ENCODE measurements at regions not wholly inside any gene's neighbourhood (a gene's known extent, or its start where the extent isn't known, plus 50 kb on each side); places are given as distances from the start of the nearest gene placed in this dataset.

DNA sequence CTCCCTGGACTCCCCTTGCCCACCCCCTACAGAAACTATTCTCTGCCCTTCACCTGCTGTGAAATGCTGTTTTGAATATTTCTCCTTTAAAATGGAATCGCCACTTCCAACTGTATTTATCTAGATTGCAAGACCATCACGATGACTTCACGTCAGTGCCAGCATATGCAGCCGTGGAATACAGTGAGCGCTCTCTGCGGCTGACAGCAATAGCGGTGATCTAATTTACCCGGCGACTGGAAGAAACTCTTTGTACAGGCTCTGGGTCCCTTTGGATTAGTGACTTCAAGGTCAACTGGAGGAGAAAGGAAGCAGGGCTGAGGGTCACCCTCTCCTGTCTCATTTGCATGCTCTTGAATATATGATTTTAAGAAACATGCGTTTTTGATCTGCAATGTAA lies 192.0 kb downstream of the IRX1 start:
- no peak overlapping the region for H3K27ac Mint-ChIP-seq (ENCODE audit: unreplicated experiment)
- H3K36me3 Mint-ChIP-seq (ENCODE audit: low read depth): no peaks in the 10 kb centered on the region
- H3K9me3 Mint-ChIP-seq: no peaks in the 10 kb centered on the region
- TF ChIP-seq, protein P1, sequence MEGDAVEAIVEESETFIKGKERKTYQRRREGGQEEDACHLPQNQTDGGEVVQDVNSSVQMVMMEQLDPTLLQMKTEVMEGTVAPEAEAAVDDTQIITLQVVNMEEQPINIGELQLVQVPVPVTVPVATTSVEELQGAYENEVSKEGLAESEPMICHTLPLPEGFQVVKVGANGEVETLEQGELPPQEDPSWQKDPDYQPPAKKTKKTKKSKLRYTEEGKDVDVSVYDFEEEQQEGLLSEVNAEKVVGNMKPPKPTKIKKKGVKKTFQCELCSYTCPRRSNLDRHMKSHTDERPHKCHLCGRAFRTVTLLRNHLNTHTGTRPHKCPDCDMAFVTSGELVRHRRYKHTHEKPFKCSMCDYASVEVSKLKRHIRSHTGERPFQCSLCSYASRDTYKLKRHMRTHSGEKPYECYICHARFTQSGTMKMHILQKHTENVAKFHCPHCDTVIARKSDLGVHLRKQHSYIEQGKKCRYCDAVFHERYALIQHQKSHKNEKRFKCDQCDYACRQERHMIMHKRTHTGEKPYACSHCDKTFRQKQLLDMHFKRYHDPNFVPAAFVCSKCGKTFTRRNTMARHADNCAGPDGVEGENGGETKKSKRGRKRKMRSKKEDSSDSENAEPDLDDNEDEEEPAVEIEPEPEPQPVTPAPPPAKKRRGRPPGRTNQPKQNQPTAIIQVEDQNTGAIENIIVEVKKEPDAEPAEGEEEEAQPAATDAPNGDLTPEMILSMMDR (conservative IDR thresholded peaks at IDR 0.05): no peak
- H3K4me1 Mint-ChIP-seq: peaks cover 45% of the 10 kb centered on the region
- H3K27me3 Mint-ChIP-seq (ENCODE audit: low read depth): peaks cover 3% of the 10 kb centered on the region
- H3K4me3 Mint-ChIP-seq: peak overlapping the region; percentile 25
- DNase-seq (ENCODE audit: low read depth, low spot score): peak; percentile 6

DNA sequence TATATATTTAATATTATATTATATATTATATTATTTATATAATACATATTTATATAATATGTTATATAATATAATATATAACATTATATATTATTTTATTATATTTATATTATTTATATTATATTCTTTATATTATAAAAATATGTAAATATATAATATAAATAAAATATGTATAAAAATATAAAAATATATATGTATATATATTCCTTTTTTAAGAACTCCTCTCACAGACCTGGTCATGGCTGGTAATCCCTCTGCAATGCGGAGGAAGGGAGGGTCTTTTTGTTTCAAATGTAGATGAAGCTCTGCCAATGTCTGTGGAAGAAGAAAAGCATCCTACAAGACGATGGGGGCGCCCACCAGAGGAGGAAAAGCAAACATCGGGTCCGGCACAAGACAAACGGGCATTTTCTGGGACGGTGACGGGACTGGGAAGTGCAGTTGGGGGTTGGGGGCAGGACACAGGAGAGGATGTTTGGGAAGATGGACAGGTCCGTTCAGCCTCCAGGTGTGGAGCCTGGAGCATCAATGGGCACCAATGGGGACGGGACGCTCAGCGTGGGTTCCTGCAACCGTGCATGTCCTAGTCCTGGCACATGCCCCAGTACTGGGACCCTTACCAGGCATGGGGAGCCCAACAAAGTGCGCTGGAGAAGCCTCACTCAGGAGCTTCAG lies 194.0 kb downstream of the IRX1 start:
- H3K27me3 Mint-ChIP-seq (ENCODE audit: low read depth): peaks cover 3% of the 10 kb centered on the region
- H3K9me3 Mint-ChIP-seq: no peaks in the 10 kb centered on the region
- no peak overlapping the region for H3K27ac Mint-ChIP-seq (ENCODE audit: unreplicated experiment)
- no peak overlapping the region for H3K4me3 Mint-ChIP-seq
- TF ChIP-seq, protein P1 (conservative IDR thresholded peaks at IDR 0.05): no peak
- no peak for DNase-seq (ENCODE audit: low read depth, low spot score)
- peaks cover 58% of the 10 kb centered on the region for H3K4me1 Mint-ChIP-seq
- no peaks in the 10 kb centered on the region for H3K36me3 Mint-ChIP-seq (ENCODE audit: low read depth)

DNA sequence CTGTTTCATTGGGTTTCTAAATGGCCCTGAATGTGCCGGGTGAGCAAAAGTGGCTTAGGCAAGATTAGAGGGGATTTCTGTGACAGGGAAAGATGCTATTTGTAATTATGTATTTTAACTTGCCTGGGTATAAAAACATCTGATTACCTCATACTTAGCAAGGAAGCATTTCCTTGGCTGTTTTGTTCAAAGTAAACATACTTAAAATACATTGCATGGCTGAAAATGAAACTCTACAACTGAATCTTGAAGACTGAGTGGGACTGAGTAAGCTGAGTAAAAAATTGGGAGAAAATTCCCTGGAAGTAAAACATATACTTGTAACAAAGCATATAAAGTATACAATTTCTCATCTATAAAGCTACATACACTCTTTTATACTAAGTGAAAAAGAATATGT lies 197.5 kb downstream of the IRX1 start:
- no peak for DNase-seq (ENCODE audit: low read depth, low spot score)
- H3K27ac Mint-ChIP-seq (ENCODE audit: unreplicated experiment): no peak overlapping the region
- TF ChIP-seq, protein P1 (conservative IDR thresholded peaks at IDR 0.05): no peak
- peaks cover 4% of the 10 kb centered on the region for H3K9me3 Mint-ChIP-seq
- H3K27me3 Mint-ChIP-seq (ENCODE audit: low read depth): no peaks in the 10 kb centered on the region
- H3K36me3 Mint-ChIP-seq (ENCODE audit: low read depth): no peaks in the 10 kb centered on the region
- peaks cover 44% of the 10 kb centered on the region for H3K4me1 Mint-ChIP-seq
- no peak overlapping the region for H3K4me3 Mint-ChIP-seq

DNA sequence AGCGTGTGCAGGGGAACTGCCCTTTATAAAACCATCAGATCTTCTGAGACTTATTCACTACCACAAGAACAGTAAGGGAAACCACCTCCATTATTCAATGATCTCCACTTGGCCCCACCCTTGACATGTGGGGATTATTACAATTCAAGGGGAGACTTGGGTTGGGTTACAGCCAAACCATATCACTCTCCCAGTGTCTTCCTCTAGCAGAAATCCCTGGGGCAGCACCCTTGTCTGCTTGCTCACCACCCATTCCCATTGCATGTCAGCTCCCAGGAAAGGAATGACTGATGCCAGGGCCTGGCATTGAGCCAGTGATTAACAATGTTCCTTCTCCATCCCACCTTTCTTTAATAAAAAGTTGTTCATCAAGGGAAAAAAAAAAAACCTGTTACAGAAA lies 199.0 kb downstream of the IRX1 start:
- TF ChIP-seq, protein P1 (conservative IDR thresholded peaks at IDR 0.05): no peak
- peaks cover 5% of the 10 kb centered on the region for H3K9me3 Mint-ChIP-seq
- H3K4me3 Mint-ChIP-seq: no peak overlapping the region
- no peak overlapping the region for H3K27ac Mint-ChIP-seq (ENCODE audit: unreplicated experiment)
- peaks cover 36% of the 10 kb centered on the region for H3K4me1 Mint-ChIP-seq
- no peaks in the 10 kb centered on the region for H3K36me3 Mint-ChIP-seq (ENCODE audit: low read depth)
- no peak for DNase-seq (ENCODE audit: low read depth, low spot score)
- H3K27me3 Mint-ChIP-seq (ENCODE audit: low read depth): no peaks in the 10 kb centered on the region

DNA sequence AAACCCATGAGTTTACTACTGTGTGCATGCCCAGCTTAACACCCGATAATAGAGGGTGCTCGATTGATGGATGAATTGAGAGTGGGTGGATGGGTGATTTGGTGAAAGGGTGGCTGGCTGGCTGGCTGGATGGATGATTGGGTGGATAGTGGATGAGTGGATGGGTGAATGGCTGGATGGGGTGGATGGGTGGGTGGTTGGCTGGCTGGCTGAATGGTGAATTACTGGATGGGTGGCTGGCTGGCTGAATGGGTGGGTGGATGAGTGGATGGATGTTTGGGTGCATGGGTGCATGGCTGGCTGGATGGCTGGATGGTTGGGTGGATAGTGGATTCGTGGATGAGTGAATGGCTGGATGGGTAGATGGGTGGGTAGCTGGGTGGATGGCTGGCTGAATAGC lies 201.1 kb downstream of the IRX1 start:
- Mint-ChIP-seq H3K36me3 (ENCODE audit: low read depth) (no peaks in the 10 kb centered on the region), H3K27ac (ENCODE audit: unreplicated experiment) (no peak overlapping the region), H3K9me3 (peaks cover 17% of the 10 kb centered on the region), H3K4me1 (peaks cover 21% of the 10 kb centered on the region), H3K4me3 (no peak overlapping the region), H3K27me3 (ENCODE audit: low read depth) (no peaks in the 10 kb centered on the region)
- TF ChIP-seq, protein P1 (conservative IDR thresholded peaks at IDR 0.05): no peak
- no peak for DNase-seq (ENCODE audit: low read depth, low spot score)

Data from neural crest cell (in vitro differentiated cells).